HEK293T (cell line): ENCODE measurements at regions not wholly inside any gene's neighbourhood (a gene's known extent, or its start where the extent isn't known, plus 50 kb on each side); places are given as distances from the start of the nearest gene placed in this dataset.

Experiments
- CTCF ChIA-PET: fragments of 350-600 bp; formaldehyde crosslinking; extraction: SDS; loops from one replicate; lab custom pipeline; 2021; ENCODE audit warnings: antibody characterized with exemption, inconsistent platforms; lab: Yijun Ruan, JAX
- POLR2A ChIA-PET: fragments of 350-600 bp; formaldehyde crosslinking; extraction: SDS; loops from one replicate; lab custom pipeline; 2020; ENCODE audit warnings: antibody characterized with exemption, inconsistent platforms; lab: Yijun Ruan, JAX
- DNase-seq: peaks from one replicate; pipeline ENCODE4 v3.0.0; 2012; ENCODE audit warnings: mixed read lengths; ENCODE audit errors: extremely low spot score
- ARNT ChIP-seq: fragments of 450-650 bp; IDR thresholded peaks from 2 replicates; pipeline ENCODE4 v1.6.1; 2017; ENCODE audit warnings: mild to moderate bottlenecking
- BHLHE40 ChIP-seq: fragments of 450-650 bp; IDR thresholded peaks from 2 replicates; pipeline ENCODE4 v1.6.1; 2016; ENCODE audit warnings: mild to moderate bottlenecking, moderate library complexity, borderline replicate concordance
- CTBP1 ChIP-seq: fragments of 450-650 bp; IDR thresholded peaks from 2 replicates; pipeline ENCODE4 v1.6.1; 2016; ENCODE audit warnings: borderline replicate concordance
- ELF4 ChIP-seq: fragments of 450-650 bp; IDR thresholded peaks from 2 replicates; pipeline ENCODE4 v1.6.1; 2017; ENCODE audit warnings: antibody characterized with exemption
- FOXA1 ChIP-seq: fragments of 450-650 bp; IDR thresholded peaks from 2 replicates; pipeline ENCODE4 v1.6.1; 2016; ENCODE audit warnings: mild to moderate bottlenecking
- FOXK2 ChIP-seq: fragments of 450-650 bp; IDR thresholded peaks from 2 replicates; pipeline ENCODE4 v1.6.1; 2016; ENCODE audit warnings: mild to moderate bottlenecking
- FOXM1 ChIP-seq: fragments of 450-650 bp; IDR thresholded peaks from 2 replicates; pipeline ENCODE4 v1.6.1; 2017; ENCODE audit warnings: mild to moderate bottlenecking, borderline replicate concordance
- HDGF ChIP-seq: fragments of 450-650 bp; IDR thresholded peaks from 2 replicates; pipeline ENCODE4 v1.6.1; 2017; ENCODE audit warnings: antibody characterized with exemption, borderline replicate concordance
- L3MBTL2 ChIP-seq: fragments of 450-650 bp; conservative IDR thresholded peaks from 2 replicates; pipeline ENCODE4 v1.6.1; 2016; ENCODE audit warnings: mild to moderate bottlenecking
- LEF1 ChIP-seq: fragments of 450-650 bp; IDR thresholded peaks from 2 replicates; pipeline ENCODE4 v1.6.1; 2017; ENCODE audit warnings: mild to moderate bottlenecking, borderline replicate concordance
- NFRKB ChIP-seq: fragments of 450-650 bp; IDR thresholded peaks from 2 replicates; pipeline ENCODE4 v1.6.1; 2016; ENCODE audit warnings: mild to moderate bottlenecking, moderate library complexity
- PKNOX1 ChIP-seq: fragments of 450-650 bp; IDR thresholded peaks from 2 replicates; pipeline ENCODE4 v1.6.1; 2016
- SP1 ChIP-seq: fragments of 450-650 bp; IDR thresholded peaks from 2 replicates; pipeline ENCODE4 v1.6.1; 2017
- SUZ12 ChIP-seq: fragments of 450-650 bp; IDR thresholded peaks from 2 replicates; pipeline ENCODE4 v1.6.1; 2016; ENCODE audit warnings: mild to moderate bottlenecking
- TARDBP ChIP-seq: fragments of 450-650 bp; IDR thresholded peaks from 2 replicates; pipeline ENCODE4 v1.6.1; 2016
- ZNF384 ChIP-seq: fragments of 450-650 bp; IDR thresholded peaks from 2 replicates; pipeline ENCODE4 v1.6.1; 2016

- TF ChIP-seq SP1 = no peak
- no peak for TF ChIP-seq ARNT
- no peak for TF ChIP-seq FOXA1
- CTCF ChIA-PET = no interaction called here
- POLR2A ChIA-PET = no interaction called here
Measured at GRCh38 chr13:59547950-59548349, 615.8 kb downstream of the DIAPH3 start.

GRCh38 chr13:59562924-59563323, 600.8 kb downstream of the DIAPH3 start:
- TF ChIP-seq CTBP1 = no peak
- no peak for TF ChIP-seq NFRKB
- TF ChIP-seq HDGF = no peak
- TF ChIP-seq LEF1 = no peak
- no peak for TF ChIP-seq SUZ12
- no peak for TF ChIP-seq FOXK2
- TF ChIP-seq TARDBP = no peak
- TF ChIP-seq PKNOX1 = no peak
- no peak for TF ChIP-seq BHLHE40
- TF ChIP-seq L3MBTL2 = no peak
- TF ChIP-seq ELF4 = no peak
- no peak for TF ChIP-seq SP1
- TF ChIP-seq FOXM1 = no peak
- TF ChIP-seq FOXA1 = no peak
- no peak for TF ChIP-seq ARNT
- TF ChIP-seq ZNF384 = no peak
- CTCF ChIA-PET = no interaction called here
- POLR2A ChIA-PET = no interaction called here
- DNase-seq = no peak

More at GRCh38 chr13:59547950-59548349, 615.8 kb downstream of the DIAPH3 start:
- no peak for DNase-seq

- no peak for TF ChIP-seq FOXA1
- no peak for TF ChIP-seq ARNT
- no peak for TF ChIP-seq ELF4
- TF ChIP-seq LEF1 = no peak
- TF ChIP-seq FOXK2 = no peak
- no peak for TF ChIP-seq SUZ12
- TF ChIP-seq BHLHE40 = no peak
- no peak for TF ChIP-seq FOXM1
- TF ChIP-seq L3MBTL2 = no peak
- TF ChIP-seq ZNF384 = no peak
- no peak for DNase-seq
- POLR2A ChIA-PET = no interaction called here
- CTCF ChIA-PET = no interaction called here
Measured at GRCh38 chr13:59566561-59566960, 597.2 kb downstream of the DIAPH3 start.

GRCh38 chr13:59568306-59568705, 595.4 kb downstream of the DIAPH3 start:
- DNase-seq = no peak
- ChIA-PET CTCF (no interaction called here), POLR2A (no interaction called here)
- TF ChIP-seq SUZ12 = no peak
- no peak for TF ChIP-seq FOXA1
- TF ChIP-seq L3MBTL2 = no peak
- TF ChIP-seq ELF4 = no peak

GRCh38 chr13:59570204-59570603, 593.5 kb downstream of the DIAPH3 start:
- no peak for DNase-seq
- TF ChIP-seq FOXA1 = no peak
- TF ChIP-seq LEF1 = no peak
- TF ChIP-seq FOXK2 = no peak
- no peak for TF ChIP-seq SP1
- TF ChIP-seq ELF4 = no peak
- TF ChIP-seq FOXM1 = no peak
- no peak for TF ChIP-seq ZNF384
- TF ChIP-seq NFRKB = no peak
- no peak for TF ChIP-seq TARDBP
- ChIA-PET POLR2A (no interaction called here), CTCF (no interaction called here)

- CTCF ChIA-PET = interaction anchor here (0.7 kb wide), 1 partner anchor 224 kb away, joined by 3 read pairs; no protein-coding TSS in a partner anchor
- POLR2A ChIA-PET = no interaction called here
- no peak for DNase-seq
- TF ChIP-seq FOXK2 = no peak
- TF ChIP-seq LEF1 = no peak
- no peak for TF ChIP-seq BHLHE40
- TF ChIP-seq FOXA1 = no peak
- TF ChIP-seq L3MBTL2 = no peak
- TF ChIP-seq HDGF = no peak
Measured at GRCh38 chr13:59584101-59584500, 579.6 kb downstream of the DIAPH3 start.

GRCh38 chr13:59584761-59585670, 578.7 kb downstream of the DIAPH3 start:
- no peak for TF ChIP-seq CTBP1
- TF ChIP-seq FOXA1 = no peak
- TF ChIP-seq FOXK2 = no peak
- no peak for TF ChIP-seq L3MBTL2
- TF ChIP-seq TARDBP = no peak
- TF ChIP-seq SP1 = no peak
- no peak for TF ChIP-seq HDGF
- CTCF ChIA-PET = no interaction called here
- no peak for DNase-seq
- POLR2A ChIA-PET = no interaction called here

GRCh38 chr13:59587030-59587429, 576.7 kb downstream of the DIAPH3 start:
- POLR2A ChIA-PET = no interaction called here
- DNase-seq = no peak
- TF ChIP-seq HDGF (no peak), SUZ12 (no peak), CTBP1 (no peak), NFRKB (no peak), L3MBTL2 (no peak), ZNF384 (no peak), PKNOX1 (no peak), TARDBP (no peak), ELF4 (no peak), FOXK2 (no peak), BHLHE40 (no peak), FOXM1 (no peak), ARNT (no peak), FOXA1 (no peak), SP1 (no peak), LEF1 (no peak)
- CTCF ChIA-PET = no interaction called here
